C4-2B (cell line): ENCODE measurements at regions not wholly inside any gene's neighbourhood (a gene's known extent, or its start where the extent isn't known, plus 50 kb on each side); places are given as distances from the start of the nearest gene placed in this dataset.
"Not testable (repeated sequence)": the region's sequence is repeated elsewhere in the genome, so short reads cannot be mapped to it uniquely, and the experiment has no call there.

Experiments used
- H3K27ac ChIP-seq: fragments of 450-650 bp; 2 replicates; pipeline ENCODE4 v1.5.1; 2017
- ZFX ChIP-seq: fragments of 450-650 bp; IDR thresholded peaks from 2 replicates; pipeline ENCODE4 v1.6.1; 2017
- TF ChIP-seq, protein P1 (sequence below): fragments of 450-650 bp; conservative IDR thresholded peaks from 2 replicates; pipeline ENCODE4 v1.5.1; 2017; ENCODE audit warnings: mild to moderate bottlenecking

DNA sequence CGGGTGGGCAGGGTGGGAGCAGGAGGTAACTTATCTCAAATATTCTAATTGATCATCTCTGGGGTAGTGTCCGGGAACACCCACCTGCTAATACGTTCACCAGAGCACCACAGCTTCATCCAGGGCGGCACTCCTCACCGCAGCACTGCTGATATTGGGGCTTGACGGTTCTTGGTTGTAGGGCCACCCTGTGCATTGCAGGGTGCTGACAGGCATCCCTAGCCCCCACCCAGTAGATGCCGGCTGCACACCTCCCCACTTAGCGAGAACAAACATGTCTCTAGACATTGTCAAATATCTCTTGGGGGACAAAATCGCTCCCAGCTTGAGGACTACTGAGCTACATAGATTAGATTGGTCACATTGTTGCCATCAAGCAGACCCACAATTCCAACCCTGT lies 73.9 kb upstream of the WASF3 start:
- no peak for TF ChIP-seq ZFX
- TF ChIP-seq, protein P1, sequence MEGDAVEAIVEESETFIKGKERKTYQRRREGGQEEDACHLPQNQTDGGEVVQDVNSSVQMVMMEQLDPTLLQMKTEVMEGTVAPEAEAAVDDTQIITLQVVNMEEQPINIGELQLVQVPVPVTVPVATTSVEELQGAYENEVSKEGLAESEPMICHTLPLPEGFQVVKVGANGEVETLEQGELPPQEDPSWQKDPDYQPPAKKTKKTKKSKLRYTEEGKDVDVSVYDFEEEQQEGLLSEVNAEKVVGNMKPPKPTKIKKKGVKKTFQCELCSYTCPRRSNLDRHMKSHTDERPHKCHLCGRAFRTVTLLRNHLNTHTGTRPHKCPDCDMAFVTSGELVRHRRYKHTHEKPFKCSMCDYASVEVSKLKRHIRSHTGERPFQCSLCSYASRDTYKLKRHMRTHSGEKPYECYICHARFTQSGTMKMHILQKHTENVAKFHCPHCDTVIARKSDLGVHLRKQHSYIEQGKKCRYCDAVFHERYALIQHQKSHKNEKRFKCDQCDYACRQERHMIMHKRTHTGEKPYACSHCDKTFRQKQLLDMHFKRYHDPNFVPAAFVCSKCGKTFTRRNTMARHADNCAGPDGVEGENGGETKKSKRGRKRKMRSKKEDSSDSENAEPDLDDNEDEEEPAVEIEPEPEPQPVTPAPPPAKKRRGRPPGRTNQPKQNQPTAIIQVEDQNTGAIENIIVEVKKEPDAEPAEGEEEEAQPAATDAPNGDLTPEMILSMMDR = no peak

DNA sequence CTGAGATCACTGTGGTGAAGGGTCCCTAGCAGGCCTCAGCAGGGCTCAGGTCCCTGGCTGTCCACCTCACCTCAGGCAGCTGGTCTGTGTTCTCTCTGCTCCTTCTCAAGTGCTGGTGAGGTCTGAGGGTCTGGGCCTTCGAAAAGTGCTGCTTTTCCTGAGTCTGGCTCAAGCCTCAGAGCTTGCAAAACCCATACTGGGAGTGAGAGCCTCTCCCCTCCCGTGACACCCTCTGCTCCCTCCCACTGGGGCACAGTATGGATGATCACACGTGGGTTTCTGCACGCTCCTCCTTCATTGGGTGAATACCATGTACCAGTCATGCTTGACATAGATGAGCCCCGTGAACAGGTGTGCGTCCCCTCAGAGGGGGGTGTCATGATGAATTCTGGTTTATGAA lies 73.3 kb upstream of the WASF3 start:
- H3K27ac ChIP-seq = no peak overlapping the region
- TF ChIP-seq, protein P1 = no peak
- no peak for TF ChIP-seq ZFX

More for the DNA sequence above, 73.9 kb upstream of the WASF3 start:
- no peak overlapping the region for H3K27ac ChIP-seq

DNA sequence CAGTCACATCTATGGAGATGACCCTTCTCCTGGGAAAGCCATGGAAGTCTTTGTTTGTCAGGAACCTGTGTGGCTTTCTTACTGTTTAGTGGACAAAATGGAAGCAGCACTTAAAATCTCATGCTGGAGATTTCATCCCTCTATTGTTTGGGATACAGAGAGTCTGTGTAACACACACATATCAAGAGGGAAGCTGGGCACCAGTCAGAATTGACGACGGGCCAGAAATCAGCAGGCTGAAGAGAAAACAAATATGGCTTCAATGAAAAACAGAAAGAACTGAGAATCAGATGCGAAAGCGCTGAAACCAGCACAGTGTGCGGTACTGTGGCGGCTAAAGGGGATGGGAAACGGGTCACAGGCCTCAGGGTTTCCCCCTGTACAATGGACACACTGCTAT lies 72.2 kb upstream of the WASF3 start:
- TF ChIP-seq, protein P1 = no peak
- no peak for TF ChIP-seq ZFX
- H3K27ac ChIP-seq = no peak overlapping the region

DNA sequence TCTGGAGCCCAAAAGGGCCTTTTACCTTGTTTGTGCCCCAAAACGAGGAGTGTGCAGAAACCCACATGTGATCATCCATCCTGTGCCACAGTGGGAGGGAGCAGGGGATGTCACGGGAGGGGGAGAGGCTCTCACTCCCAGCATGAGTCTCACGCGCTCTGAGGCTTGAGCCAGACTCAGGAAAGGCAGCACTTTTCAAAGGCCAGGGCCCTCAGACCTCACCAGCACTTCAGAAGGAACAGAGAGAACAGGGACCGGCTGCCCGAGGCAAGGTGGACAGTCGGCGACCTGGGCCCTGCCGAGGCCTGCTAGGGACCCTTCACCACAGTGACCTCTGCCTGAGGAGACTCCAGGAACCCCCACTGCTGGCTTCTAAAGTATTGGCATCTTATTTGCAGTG lies 71.7 kb upstream of the WASF3 start:
- TF ChIP-seq ZFX = no peak
- TF ChIP-seq, protein P1 = no peak
- H3K27ac ChIP-seq = no peak overlapping the region

DNA sequence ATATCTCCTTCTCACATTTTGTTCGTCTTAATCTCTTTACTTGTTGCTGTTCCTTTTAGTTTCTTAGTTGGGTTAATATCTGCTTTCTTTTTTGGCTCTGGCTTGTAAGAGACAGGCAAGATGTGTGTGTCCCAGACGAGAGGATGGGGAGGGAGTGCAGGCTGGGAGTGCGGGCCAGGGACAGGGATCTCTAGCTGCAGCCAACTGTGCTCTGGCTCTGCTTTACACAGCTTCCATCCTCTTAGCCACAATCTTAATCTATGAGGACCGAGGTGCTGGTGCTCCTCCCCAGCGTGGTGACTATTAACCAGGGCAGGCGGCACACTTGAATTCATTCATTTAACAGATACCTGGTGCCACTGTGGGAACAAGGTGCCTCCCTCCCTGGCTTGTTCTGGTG lies 70.9 kb upstream of the WASF3 start:
- no peak for TF ChIP-seq ZFX
- TF ChIP-seq, protein P1 = no peak
- H3K27ac ChIP-seq = no peak overlapping the region

DNA sequence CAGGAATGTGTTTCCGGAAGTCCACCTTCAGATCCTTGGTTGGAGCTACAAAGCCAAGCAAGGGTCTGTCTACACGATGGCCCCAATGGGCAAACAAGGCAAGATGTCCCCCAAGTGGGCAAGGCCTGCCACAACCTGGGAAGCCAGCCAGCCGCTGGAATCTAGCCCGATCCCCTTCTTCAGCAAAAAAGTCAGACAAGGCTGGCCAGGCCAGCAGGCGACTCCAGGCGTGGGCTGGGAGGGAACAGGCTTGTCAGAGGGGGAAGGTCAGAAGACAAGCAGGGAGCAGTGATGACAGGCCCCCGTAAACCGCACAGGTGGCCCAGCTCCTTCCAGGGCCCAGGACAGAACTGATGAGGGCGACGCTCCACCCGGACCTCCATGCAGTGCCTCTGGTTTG lies 69.7 kb upstream of the WASF3 start:
- no peak for TF ChIP-seq ZFX
- TF ChIP-seq, protein P1 = no peak
- H3K27ac ChIP-seq = no peak overlapping the region

DNA sequence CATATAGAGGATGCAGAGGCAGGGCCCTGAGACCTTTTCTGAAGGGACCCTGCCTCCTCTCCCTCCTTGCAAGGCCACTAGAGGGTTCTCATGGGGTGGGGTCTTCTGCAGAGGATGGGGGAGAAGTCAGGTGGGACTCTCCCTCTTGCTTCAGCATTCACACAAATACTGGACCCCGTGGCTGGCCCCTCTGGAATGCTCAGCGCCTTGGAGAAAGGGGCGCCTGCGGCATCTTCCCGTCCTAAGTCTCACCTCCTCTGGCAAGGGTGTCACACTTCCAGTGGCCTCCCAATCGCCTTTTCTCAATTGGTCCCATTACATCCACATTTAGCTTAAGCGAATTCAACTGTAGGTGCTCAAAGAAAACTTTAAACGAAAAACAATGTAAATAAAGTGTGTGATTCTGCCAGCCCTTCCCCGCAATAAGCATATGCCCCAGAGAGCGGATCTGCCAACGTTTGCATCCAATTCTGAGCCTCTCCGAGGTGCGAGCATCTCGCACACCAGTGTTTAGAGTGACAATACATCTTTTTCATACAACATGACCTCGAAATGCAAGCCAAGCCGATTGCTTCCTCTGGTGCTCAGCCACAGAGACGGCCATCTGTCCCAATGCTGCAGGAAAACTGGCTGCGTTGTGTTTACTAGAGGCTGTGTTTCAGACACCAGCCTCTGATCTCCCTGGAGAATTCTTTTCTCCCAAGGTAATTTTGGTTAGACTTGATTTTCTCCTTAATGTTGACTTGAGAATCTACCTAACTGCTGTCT lies 69.1 kb upstream of the WASF3 start:
- TF ChIP-seq, protein P1 = no peak
- TF ChIP-seq ZFX = no peak; the same call in 1 of the 2 replicates
- H3K27ac ChIP-seq = no peak overlapping the region

DNA sequence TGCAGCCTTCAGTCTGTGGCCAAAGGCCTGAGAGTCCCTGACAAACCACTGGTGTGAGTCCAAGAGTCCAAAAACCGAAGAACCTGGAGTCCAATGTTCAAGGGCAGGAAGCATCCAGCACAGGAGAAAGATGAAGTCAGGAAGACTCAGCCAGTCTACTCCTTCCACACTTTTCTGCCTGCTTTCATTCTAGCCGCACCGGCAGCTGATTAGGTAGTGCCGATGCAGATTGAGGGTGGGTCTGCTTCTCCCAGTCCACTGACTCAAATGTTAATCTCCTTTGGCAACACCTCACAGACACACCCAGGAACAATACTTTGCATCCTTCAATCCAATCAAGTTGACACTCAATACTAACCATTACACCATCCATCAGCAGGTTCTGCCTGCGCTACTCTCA lies 65.2 kb upstream of the WASF3 start:
- not testable (repeated sequence) for H3K27ac ChIP-seq
